Skin of body (tissue), 1 donor: ENCODE measurements at regions not wholly inside any gene's neighbourhood (a gene's known extent, or its start where the extent isn't known, plus 50 kb on each side); places are given as distances from the start of the nearest gene placed in this dataset.

ENCODE experiments used
- DNase-seq: peaks from one replicate; lab custom pipeline; 2025; lab: John Stamatoyannopoulos, UW

DNA sequence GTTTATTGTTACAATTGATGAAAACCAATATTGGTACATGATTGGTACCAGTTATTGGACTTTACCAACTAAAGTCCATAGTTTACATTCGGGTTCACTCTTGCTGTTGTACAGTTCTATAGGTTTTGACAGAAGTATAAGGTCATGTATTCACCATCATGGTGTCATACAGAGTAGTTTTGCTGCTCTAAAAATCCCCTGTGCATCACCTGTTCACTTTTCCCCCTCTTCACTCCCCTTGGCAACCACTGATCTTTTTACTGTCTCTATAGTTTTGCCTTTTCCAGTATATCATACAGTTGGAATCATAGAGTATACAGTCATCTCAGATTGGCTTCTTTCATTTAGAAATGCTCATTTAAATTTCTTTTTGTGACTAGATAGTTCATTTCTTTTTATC, 51.2 kb upstream of the MED4 start:
- no peak for DNase-seq
